Superior temporal gyrus (tissue), 1 donor: ENCODE measurements at regions not wholly inside any gene's neighbourhood (a gene's known extent, or its start where the extent isn't known, plus 50 kb on each side); places are given as distances from the start of the nearest gene placed in this dataset.

Experiments used
- DNase-seq: peaks from one replicate; pipeline ENCODE4 v3.0.0-alpha.2; 2016; ENCODE audit errors: extremely low spot score

DNA sequence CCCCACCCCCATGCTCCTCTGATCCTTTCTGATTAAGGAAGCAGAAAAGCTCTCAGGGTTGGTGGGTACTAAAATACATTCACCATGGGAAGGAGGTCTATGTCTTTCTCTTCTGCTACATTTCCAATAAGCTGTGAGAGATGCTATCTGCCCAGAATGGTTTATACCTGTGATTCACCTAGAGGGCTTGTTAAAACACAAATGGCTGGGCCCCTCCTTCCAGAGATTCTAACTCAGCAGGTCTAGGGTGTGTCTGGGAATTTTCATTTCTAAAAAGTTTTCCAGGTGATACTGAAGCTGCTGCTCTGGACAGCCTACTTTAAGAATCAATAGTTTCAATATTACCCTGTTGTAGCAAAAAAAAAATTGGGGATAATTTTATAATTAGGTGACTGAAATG lies 772.2 kb upstream of the ZEB2 start:
- no peak for DNase-seq

DNA sequence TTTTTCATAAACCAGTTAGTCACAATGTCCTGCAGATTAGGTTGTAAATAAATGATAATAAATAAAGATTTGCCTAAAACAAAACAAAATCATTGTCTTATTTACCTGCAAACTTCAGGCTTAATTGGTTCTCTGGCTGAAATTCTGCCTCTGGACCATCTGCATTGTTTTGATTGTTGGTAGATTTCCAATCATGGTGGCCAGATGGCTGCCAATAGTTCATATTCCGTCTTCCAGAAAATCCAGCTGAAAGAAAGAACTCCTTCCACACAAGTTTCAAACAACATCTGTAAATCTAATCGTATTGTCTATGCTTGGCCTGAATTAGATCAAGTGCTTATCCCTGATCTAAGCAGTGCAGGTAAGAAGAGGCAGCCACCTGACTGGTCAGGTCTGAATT lies 771.1 kb upstream of the ZEB2 start:
- DNase-seq: no peak

DNA sequence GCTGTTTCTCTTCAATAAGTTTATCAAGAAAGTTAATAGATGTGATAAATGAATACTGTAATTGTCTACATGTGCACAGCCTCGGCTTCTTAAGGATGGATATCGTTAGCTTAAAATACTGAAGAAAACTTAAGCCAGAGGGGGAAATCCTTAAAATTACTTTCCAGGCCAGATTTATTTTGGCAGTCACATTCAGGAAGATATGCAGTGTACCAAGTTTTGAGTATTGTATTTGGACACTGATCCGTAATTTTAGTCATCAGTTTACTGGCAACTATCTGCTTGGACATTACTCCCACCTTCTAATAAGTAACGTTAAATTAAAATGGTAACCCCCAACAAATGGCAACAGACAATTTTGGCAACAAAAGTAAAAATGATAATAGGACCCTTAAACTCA lies 770.0 kb upstream of the ZEB2 start:
- DNase-seq: no peak

DNA sequence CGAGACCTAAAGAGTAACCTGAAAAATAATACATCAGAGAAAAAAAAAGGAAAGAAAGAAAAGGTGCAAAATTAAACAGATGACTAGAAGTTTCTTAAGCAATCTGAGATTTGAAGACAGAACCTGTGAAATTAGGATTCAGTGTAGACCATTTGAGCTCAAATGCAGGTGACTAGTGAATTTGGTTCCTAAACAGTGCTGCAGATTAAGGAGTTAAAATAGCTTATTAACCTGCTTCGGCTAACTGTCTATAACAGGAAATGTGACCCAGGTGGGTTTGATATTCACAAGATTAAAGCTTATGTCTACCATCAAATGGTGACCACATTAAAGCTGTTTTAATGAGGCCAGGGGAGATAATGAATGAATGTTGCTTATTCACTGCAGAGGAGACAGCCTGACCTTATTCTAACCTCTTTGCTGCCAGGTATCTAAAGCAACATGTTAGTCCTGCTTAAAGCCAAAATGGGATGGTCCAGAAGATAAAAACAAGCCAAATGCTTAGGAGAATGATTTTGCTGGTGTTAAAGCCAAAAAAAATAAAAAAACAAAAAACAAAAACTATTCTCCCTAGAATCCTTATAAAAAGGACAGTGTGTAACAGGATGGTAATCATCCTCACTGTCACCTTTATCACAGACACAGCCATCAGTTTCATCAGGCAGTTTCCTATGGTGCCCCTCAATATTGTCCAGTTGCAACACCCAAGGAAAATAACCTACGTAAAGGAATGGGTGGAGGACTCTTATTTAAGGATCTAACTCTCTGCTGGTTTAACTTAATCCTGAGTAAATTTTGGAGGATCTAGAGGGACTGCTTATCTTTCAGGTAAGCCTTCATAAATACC lies 769.0 kb upstream of the ZEB2 start:
- DNase-seq: no peak

DNA sequence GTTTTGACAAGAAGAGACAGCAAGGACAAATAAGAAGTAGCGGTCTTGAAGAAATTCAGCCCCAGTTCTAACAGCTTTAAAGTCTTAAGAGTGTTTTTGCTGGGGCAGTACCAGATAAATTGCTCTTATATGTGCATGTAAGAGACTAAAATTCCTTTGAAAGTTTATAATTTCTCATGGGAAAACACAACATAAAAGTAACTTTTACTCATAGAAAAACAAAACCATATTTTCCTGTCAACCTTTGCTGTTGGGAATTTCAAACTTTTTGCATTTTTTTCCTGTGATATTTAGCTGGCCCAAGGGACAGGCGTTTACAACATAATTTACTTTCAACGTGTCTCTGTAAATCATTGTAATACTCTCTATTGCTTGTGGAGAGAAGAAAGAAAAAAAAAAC lies 767.8 kb upstream of the ZEB2 start:
- no peak for DNase-seq

DNA sequence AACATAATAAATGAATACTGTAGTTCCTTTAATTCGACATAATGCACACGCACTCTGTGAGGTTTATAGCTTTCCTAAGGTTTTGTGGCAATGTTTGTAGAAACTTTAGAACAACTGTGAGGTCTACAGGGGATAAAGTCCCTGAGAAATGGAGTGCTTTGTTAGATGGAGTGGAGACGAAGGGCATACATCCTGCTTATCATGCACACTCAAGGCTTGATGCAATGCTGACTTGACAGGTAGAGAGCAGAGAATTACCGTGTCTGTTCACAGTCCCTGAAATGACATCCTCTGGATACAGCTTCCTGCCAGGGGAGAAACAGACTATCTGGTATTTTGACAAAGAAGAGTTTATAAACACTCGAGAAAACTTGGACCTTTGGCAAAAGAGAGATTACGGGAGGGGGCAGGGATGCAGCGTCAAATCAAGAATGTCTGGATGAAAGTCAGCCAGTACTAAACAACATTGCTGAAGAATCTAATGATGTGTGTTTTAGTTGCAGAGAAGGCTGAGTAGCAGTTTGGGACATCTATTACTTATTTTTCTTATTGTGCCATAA lies 766.9 kb upstream of the ZEB2 start:
- DNase-seq: no peak

DNA sequence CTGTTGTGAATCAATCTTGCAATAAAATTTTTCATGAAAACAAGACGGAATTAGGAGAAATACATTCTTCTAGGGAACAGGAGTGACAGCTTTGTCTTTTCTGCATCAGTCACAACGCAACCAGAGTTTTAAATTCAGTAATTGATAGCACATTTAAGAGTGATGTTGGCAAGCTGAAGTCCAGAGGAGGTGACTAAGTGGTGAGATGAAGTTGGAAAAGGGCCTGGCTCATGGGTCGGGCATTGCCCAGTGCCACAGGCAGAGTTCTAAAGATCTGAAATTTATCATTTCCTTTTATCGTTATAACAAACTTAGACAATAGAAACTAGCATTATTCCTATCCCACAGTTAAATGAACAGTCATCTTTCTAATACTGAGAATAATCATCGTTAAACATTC lies 764.6 kb upstream of the ZEB2 start:
- no peak for DNase-seq

DNA sequence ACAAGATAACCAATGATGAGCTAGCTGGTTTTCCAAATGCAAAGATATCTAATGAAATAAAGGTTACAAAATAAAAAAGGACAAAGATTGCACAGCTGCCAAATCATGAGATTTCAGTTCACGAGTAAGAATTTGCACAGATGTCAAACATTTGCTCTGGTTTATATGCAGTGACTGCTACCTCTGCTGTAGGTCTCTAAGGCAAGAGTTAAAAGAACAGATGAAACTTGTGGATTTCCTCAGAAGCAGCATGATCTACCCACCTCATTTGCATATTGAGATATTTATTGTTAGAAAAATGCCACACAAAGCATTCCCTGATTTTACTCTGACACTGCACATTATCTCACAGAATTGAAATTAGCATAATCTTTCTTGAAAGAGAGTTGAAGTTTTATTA lies 763.2 kb upstream of the ZEB2 start:
- DNase-seq: no peak

DNA sequence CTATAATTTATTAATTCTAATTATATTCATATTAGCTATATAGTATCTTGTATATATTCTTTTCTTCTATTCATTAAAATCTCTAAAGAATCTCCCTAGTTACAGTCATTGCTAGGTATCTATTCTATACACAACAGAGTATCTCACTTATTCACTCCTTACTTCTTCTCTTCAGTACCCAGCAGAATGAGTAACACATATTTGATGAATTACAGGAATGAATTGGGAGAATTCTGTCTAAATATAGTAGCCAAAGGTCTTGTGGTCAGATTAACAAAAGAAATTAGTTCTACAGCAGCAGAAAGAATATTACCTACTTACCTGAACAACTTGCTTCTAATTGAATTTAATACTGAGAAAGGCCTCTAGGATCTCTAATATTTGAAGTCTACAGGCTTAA lies 758.0 kb upstream of the ZEB2 start:
- no peak for DNase-seq

DNA sequence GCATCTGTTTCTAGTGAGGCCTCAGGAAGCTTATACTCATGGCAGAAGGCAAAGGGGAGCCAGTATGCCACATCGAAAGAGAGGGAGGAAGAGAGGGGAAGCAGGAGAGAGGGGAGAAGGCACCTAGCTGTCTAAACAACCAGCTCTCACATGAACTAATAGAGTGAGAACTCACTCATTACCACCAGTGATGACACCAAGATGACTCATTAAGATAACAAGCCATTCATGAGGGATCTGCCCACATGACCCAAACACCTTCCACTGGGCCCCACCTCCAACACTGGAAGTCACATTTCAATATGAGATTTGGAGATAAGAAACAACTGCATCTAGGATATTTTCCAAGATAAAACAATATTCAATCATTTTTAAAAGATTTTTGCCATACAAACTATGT lies 753.9 kb upstream of the ZEB2 start:
- no peak for DNase-seq

DNA sequence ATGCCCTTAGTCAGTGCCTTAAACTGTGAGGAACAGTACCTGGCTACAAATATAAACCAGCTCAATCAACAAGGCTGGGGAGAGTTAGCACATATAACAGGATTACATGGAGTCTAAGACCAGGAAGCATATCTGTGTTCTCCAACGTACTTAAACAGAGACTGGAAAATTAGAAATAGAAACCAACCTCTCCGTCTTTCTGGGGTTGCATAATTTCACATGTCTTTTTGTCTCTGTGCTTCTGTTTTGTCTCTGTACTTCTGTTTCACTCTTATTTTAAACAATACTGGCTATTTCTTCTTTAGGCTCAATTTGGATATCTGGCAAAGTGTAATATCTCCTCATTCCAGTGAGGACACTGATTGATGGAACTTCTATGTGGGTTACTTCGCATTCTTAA lies 749.0 kb upstream of the ZEB2 start:
- no peak for DNase-seq

DNA sequence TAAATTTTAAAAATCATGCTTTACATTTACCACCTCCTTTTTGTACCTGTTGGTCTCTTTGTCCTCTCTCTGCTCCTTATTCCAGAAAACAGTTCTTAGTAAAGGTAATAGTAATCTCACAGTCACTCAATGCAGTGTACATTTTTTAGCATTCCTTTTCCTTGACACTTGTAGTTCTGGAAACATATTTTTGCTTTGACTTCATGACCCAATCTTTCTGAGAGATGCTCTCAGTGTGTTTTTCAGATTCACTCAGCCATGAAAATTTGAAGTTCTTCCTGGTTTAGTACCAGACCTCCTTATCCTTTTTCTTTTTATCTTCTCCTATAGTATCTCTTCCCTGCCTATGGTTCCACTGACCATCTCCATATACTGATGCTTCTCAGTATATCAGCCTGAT lies 747.5 kb upstream of the ZEB2 start:
- no peak for DNase-seq

DNA sequence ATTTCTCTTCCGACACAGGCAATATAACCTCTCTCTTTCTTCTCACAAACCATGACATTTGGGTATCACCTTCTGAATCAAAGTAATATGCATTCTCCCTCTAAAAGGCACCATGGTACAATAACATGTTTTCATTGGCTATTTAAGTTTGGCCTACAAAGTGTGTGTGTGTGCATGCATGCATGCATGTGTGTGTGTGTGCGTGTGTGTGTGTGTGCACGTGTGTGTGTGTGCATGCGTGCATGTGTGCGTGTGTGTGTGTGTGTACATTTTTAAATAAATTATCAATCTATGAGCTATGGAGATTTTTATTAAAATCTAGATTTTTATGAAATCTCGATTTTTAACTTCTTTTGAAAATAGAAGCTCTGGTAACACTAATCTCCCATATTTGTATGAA lies 745.3 kb upstream of the ZEB2 start:
- no peak for DNase-seq

DNA sequence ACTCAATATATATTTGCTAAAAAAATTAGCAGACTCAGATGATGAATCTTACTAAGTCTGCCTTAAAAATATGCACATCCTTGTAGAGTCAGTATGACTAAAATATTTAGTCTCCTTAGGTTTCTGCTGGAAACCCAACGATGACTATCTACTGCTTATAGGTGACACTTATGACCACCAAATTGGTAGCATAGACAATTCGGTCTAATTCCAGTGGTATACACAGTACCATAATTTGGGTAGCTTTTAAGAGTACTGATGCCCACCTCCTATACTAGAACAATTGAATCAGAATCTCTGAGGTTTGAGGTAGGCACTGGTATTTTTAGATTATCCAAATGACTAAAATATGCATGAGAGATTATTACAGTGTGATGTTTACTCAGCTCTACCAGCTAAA lies 740.8 kb upstream of the ZEB2 start:
- DNase-seq: no peak

DNA sequence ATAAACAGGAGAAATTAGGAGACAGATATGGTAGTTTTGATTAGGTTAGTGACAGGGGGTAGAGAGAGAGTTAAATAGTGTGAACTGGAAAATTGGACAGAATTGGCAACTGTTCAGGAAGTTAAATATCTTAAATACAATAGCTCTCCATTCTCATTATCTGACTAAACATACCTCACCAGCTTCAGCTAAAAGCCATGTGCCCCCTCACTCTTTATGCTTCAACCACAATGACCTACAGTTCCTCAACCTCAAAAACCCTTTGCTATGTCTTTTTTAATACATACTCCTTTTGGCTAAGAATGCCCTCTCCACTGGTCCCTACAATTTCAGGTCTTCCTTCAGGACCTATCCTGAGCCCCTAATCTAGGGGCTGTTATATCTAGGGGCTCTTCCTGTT lies 740.2 kb upstream of the ZEB2 start:
- DNase-seq: no peak

DNA sequence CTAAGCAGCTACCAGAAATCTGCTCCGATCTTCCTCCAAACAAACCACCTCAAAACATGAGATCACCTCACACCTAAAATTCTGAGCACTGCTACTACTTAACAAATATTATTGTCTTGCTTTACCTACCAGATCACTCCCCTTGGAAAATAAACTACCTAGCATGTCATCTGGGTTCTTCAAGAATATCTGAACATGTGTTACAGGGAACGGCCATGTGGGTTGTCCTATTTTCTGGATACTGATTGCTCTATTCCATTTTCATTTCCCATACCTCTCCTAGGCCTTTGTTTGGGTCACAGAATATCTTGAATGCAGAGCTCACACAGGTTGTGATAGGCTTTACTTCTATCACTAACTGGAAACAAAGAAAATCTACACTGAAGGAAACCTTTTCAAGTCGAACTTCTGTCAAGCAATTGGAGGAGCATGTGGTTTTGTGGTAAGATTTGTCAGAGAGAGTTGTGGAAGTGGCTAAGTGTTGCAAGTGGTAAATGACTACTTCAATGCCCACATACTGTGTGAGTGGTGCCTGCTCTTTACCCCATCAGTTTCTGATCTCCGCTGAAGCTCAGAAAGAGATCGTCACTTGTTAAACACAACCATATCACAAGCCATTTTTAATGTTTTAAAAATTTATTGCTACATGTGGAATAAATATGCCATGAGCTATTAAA lies 739.1 kb upstream of the ZEB2 start:
- no peak for DNase-seq

DNA sequence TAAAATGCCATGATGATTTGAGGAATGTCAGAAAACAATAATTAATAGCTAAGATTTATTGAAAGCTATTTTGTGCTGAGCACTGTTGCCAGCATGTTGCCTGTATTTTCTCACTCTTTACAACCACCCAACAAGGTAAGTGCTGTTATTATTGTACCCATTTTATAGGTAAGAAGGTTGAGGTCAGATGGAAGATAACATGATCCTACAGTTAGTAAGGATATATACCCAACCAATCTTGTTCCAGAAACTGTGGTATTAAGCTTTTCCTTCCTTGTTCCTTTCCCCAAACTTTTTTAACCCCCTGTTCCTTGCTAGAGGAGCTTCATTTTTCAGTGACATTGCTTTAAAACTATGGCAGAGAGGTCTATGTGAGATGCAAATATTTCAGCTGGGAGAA lies 738.0 kb upstream of the ZEB2 start:
- no peak for DNase-seq

DNA sequence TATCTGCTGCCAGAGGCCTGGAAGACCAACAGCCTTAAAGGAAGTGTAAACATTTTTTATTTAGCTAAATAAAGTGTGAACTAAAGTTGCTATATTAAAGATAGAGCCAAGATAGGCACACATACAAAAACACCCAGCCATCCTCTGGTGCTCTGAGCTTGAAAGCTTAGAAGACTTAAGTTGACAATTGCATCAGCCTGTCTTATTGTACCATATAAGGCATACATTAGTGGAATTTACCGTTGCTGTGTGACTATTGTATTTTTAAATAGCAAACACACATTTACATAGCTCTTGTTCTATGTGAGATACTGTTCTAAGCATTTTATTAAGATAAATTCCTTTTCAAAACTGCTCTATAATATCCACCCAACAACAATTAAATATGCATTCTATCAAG lies 736.6 kb upstream of the ZEB2 start:
- no peak for DNase-seq

DNA sequence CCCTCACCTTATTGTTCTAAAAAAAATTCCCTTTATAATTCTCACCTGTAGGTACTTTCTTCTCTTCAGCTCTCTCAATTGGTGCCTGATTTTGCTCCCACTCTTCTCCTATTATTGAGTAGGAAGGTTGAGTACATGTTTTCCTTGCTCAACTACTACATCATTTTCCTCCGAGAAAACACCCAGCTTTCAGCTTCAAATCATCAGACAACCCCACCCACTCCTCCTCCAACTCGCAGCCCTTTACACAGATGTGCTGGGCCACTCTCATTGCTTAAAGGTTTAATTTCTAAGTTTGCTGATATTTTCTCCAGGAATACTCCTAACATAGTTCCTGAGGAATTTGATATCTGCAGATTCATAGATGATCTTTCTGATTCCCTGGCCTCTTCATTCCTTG lies 734.4 kb upstream of the ZEB2 start:
- no peak for DNase-seq

DNA sequence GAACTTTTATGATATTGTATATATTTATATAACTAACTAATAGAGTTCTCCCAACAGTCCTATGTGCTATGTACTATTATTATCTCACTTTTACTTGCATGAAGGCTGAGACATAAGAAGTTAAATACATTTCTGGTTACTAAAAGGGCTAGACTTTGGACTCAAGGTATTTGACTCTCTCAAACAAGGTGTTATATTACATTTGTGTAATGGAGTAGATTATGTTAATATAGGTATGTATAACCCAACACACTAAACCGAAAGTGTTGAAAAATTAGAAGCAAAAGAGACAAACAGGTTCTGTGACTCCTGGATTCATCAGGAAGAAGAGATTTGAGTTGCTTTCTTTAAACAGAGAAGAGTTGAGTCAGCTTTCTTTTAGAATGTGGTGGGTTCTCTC lies 733.6 kb upstream of the ZEB2 start:
- no peak for DNase-seq

DNA sequence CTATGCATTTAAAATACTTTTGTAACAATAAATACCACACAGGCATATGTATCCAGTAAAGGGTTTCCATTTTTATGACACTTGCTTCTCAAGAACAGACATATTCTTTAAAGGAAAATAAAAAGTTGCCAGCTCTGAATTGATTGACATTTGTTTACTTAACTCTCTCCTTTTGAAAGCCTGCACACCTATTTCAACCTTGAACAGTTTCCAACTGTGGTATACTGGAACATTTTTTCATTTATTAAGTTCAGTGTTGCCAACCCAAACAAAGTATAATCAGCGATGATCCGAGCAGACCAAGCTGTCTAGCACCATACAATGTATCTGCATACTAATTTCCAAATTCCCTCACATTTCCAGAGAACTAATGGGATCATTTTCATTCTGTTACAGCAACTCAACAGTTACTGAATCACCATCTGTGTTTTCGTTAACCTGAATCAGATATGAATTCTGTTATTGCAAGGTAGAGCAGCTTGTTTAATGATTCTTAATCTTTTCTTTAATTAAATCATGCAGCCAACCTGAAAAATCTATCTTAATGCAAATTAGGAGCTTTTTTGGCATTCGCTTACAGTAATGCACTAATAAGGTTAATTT lies 725.5 kb upstream of the ZEB2 start:
- DNase-seq: no peak

DNA sequence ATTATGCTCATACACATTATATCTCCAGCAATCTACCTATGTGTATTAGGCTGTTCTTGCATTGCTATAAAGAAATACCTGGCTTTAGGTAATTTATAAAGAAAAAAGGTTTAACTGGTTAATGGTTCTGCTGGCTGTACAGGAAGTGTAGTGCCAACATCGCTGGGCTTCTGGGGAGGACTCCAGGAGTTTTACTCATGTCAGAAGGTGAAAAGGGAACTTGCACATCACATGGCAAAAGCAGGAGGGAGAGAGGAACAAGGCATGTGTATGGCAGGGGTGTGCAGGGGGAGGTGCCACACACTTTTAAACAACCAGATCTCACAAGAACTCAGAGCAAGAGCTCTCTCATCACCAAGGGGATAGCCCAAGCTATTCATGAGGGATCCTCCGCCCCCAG lies 715.4 kb upstream of the ZEB2 start:
- no peak for DNase-seq

DNA sequence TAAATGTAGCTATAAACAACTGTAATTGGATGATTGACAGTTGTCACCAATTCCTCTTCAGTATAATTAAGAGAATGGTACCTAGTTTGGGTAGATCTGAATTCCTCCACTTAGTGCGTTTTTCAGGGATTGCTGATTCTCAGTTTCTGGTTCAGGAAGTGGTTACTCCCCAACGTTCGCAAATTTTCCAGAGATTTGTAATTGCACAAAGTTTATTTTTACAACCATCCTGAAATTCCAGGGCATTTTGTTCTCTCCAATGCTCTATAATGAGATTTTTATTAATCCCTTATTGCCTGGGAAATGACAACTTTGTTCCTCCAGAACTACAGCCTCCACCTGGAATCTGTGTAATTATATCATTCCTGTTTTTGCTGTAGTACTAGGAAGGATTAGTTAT lies 710.6 kb upstream of the ZEB2 start:
- DNase-seq: no peak
